Activated CD8-positive, alpha-beta memory T cell treated with anti-CD3 and anti-CD28 coated beads, Interleukin-2, amount 50 U/mL, for 4 hours (primary cell): ENCODE measurements at regions not wholly inside any gene's neighbourhood (a gene's known extent, or its start where the extent isn't known, plus 50 kb on each side); places are given as distances from the start of the nearest gene placed in this dataset.
"Not testable (repeated sequence)": the region's sequence is repeated elsewhere in the genome, so short reads cannot be mapped to it uniquely, and the experiment has no call there.

Experiments
- DNase-seq: peaks from one replicate; pipeline ENCODE4 v3.0.0-alpha.2; 2020

DNA sequence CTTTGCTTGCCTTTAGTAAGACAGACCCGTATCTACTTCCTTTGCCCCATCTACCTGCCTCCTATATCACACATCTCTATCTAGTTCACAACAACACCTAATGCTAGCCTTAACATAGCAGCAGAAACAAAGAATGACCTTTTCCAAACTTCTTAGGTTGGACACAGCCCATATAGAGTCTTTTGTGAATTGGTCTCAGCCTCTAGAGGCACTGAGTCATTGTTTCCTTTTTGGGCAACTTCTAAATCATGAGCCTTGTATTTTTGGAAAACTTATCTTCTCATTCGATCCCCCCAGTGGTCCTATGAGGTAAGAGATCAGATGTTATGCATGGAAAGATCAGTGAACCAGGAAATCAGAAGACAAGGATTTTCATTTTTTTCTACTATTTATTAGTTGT, 679.4 kb upstream of the USP24 start:
- DNase-seq = no peak

DNA sequence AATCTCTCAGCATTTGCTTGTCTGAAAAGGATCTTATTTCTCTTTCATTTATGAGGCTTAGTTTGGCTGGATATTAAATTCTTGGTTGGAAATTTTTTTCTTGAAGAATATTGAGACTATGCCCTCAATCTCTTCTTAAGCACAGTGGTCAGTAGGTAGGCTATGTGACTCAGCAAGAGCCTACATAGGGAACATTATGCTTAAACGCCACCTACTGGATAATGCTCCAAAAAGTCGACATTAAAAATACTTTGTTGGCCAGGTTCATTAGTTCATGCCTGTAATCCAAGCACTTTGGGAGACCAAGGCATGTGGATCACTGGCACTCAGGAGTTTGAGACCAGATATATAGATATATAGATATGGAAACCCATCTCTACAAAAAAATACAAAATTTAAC, 678.0 kb upstream of the USP24 start:
- DNase-seq = no peak

DNA sequence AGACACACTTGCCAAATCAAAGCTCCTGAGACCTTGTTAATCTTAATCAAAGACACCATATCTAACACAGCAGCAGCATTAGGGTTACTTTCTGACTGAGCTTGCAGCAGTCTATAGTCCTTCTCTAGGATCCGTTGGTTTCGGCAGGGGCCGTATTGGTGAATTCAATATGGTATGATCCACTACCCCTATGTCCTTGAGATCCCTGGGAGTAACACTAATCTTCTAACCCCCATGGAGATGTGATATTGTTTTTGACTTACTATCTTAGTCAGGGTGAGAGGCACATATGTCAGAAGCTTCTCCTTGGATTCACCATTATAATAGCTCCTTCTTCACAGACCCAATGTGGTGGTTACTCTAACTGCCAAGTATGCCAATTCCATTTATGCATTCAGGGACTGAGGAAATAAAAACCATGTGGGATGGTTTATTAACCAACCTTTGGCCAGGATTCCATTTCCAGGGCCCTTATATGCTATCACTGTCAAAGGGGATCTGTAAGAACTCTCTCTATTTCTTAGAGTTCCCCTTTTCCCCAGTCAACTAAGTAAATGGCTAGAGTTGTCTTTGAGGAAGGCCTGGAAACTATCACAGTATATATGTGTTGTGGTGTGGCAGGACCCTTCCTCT, 673.6 kb upstream of the USP24 start:
- no peak for DNase-seq

DNA sequence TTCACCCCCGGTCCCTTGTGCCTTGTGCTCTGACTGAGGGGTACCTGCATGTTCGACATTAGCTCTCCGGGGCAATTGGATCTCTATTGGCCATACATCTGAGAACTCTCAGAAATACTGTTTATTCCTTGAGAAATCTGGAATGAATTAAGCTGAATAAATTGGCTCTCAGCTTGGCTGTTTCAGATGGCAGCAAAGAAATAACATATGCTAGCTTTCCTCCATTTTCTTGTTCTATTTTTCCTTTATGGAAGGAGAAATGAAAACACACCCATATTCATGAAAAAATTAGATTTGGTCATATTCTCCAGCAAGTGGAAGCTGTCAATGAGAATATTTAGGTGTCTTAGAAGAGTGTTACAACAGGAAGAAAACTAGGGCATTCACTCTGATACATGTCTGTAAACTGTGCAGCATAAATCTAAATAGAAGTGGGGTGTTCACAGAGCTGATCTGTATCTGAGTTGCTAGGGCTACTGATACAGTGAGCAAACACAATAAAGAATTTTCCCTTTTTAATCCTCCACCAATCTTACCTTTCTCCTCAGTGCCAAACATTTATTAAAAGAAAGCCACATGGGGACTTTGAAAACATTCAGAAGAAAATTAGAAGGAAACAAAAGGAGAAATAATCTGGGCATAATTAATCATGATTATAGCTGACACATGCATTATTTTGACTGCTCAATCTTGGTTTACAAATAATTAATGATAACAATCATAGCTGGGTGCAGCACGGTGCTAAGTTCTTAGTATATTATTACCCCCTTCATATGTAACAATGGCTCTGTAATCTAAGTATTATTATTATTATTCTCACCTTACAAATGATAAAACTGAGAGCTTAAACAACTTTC, 671.9 kb upstream of the USP24 start:
- no peak for DNase-seq

DNA sequence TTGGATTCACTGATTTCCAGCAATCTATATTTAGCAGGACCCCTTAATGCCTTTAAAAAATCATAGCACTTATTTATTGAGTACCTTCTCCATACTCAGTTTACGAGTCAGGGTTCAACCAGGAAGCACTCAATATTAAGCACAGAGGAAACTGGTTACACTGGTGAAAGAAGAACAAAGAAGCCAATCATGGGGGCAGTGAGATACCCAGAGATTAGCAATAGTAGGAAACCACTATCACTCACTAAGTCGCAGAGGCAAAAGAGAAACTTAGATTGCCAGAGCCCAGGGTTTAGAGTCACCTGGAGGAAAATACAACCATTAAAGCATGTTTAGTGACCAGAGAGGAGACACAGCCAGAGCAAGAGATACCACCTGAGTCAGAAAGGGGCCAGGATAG, 670.5 kb upstream of the USP24 start:
- DNase-seq = no peak

DNA sequence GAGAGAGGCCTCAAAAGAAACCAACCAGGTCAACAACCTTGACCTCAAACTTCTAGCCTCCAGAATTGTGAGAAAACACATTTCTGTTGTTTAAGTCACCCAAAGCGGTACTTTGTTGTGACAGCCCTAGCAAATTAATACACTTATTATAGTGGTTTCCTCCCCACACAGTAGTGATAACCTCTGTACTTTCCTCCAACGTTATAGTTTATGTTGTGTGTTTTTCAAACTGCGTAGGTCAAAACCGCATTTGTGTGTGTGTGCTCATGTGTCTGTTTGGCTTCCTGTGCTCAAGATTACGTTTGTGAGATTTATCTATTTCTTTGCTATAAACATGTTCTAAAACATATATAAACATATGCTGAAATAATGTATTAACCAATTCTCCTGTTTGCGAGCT, 667.8 kb upstream of the USP24 start:
- no peak for DNase-seq

DNA sequence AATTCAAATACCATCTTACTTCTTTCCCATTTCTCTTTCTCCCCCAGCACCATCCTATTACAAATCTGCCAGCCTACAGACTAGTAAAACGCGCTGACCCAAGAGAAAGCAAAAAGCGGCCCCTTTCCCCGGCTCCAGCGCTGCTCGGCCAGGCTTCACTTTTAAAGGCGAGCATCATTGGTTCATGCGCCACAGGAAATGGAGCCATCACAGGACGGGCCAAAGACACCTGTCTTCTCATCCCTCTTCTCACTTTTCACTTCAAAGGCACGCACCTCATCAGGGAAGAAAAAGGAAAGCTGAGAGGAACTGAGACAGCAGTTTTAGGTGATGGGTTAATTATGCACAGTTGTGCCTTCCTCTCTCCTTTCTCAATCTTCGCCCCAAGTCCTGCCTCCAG, 664.2 kb upstream of the USP24 start:
- DNase-seq = no peak

DNA sequence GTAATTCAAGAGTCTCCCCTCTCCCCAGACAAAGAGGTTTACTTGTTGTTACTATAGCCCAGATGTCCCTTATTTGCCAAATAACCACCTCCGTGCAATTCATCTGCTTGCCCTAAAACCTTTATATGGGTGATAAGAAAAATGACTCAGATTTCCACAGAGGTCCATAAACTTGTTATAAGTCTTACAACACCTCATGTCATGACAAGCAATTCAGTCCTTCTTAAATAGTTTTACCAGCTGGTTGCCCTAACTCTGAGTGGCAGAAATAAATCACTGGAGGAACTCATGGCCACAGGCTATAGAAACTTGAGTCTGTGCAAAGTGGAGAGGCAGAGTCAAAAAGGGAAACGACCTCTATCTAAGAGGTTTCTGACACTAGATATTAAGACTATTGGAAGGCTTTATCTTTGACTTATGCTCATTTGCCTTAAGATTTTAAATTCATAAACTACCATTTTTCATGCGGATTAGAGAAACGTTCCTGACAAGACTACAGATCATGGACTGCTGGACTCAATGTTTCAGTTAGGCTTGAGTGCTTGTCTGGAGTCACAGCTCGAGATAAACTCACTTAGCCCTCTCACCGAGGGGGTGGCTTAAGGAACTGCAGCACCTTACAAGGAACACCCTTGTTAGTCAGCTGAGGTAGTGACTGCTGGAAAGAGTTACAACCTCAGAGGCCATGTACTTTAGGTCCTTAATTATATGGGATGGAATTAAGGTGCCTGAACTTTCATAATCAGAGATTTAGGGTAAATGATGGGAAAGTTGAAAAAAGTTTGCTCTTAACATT, 662.5 kb upstream of the USP24 start:
- no peak for DNase-seq

DNA sequence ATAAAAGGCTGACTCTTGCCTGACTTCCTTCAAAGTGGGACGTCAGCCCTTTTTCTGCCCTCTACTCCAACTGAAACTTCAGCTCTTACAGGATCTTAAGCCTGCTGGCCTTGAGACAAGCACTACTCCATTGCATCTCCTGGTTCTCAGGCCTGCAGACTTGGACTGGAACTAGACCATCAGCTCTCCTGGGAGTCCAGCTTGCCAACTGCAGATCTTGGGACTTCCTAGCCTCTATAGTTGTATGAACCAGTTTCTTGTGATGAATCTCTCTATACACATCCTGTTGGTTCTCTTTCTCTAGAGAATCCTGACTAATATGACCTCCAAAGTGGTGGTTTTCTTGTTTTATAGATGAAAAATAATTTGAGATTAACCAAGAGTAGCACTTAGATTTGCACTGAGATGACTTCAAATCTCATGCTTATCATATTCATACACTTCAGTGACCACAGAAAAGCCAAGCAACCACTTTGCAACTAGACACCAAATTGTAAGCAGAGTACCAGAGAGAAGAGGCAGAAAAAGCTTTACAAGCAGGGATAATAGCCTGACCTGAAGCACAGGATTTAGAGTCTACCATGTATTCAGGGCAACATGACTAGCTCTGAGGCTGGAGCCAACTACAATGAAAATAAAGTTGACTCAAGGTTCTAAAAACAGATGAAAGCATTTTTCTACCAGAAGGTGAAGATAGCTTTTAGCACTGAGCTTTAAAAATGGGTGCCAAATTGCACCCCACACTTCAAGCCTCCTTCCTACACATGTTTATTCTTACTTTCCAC, 661.3 kb upstream of the USP24 start:
- DNase-seq = no peak

DNA sequence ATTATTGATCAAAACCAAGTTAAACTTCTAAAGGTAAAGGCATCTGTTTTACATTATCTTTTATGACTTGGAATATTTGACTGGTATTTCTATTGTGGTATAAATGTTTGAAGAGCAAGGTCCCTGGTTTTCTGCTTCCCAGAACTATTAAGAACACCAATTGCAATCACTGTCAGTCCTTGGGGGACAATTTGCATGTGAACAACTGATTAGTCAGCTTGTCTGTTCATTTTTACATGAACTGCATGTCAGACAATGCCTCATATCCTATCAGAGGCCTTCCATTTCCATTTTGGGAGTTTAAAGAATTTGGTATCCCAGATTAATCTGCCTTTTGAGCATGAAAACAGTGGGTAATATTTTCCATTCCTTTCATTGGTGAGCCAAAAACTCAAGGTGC, 654.9 kb upstream of the USP24 start:
- DNase-seq = no peak

DNA sequence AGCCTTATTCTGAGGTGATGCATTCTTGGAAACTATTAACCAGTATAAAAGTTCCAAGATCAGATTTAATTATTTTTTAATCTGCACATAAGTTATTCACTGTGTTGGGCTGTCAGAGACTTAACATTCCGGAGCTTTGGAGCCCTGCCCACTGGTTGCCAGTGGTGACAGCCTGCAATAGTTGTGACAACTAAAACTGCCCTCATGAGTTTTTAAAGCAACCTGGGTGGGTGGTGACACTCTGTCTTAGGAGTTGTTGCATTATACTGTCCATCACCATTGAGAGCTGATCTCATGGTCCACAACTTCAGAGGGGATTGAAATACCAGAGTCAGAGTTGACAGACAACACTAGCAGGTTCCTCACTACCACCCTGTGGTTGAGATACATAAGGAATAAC, 653.9 kb upstream of the USP24 start:
- DNase-seq = no peak

DNA sequence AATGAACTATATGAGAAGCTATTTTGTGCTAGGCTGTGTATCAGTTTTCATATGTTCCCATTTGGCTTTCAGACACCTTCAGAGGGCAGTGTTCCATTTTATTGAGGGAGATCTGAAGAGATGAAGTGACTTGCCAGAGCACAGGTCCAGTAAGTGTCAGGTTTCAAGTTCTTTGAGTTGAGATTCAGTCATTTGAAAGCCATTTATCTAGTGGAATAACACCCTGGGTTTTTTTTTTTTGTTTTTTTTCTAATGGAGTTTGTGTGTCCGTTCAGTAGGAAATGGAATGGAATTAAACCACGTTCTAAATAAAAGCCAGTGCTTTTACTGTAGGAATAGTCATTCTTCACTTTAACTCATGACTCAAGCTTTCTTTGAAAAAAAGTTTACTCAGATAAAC, 652.9 kb upstream of the USP24 start:
- DNase-seq = no peak

DNA sequence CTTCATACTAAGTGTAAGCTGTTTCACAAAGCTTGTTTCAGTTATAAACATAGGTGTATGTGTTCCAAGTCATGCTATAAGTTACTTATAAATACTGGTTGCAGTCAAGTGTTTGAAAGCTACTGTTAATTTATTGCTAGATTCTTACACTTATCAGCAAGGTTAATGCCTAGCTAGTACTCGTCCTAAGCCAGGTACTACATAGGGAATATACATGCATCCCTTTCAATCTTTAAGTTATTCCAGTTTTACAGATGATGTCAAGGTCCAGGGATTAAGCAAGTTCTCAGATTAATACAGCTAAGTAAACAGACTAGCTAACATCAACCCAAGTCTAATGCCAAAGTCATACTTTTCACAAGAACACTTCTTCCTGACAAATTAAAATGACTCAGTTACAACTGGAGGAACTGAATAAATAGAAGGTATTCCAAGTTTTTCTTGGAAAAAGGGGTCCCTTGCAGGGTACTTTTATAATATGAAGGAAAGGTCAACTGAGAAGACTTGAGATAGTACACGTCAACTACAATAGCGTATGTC, 652.2 kb upstream of the USP24 start:
- DNase-seq = no peak

DNA sequence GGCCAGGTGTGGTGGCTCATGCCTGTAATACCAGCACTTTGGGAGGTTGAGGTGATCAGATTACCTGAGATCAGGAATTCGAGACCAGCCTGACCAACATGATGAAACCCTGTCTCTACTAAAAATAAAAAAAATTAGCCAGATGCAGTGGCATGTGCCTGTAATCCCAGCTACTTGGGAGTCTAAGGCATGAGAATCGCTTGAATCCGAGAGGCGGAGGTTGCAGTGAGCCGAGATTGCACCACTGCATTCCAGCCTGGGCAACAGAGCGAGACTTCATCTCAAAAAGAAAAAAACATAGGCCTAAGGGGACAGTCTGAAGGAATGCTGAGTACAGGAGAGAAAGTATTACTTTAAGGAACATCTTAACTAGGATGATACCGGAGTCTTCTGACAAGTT, 650.6 kb upstream of the USP24 start:
- not testable (repeated sequence) for DNase-seq

DNA sequence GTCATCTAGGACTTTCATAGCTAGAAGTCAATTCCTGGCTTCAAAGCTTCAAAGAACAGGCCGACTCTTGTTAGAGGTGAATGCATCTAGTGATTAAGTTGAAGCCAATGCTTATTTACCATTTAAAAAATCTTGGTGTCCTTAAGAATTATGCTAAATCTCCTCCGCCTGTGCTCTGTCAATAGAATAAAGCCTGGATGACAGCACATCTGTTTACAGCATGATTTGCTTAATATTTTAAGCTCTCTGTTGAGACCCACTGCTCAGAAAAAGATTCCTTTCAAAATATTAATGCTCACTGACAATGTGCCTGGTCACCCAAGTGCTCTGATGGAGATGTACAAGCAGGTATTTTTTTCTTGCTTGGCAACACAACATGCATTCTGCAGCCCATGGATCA, 649.1 kb upstream of the USP24 start:
- DNase-seq = no peak

DNA sequence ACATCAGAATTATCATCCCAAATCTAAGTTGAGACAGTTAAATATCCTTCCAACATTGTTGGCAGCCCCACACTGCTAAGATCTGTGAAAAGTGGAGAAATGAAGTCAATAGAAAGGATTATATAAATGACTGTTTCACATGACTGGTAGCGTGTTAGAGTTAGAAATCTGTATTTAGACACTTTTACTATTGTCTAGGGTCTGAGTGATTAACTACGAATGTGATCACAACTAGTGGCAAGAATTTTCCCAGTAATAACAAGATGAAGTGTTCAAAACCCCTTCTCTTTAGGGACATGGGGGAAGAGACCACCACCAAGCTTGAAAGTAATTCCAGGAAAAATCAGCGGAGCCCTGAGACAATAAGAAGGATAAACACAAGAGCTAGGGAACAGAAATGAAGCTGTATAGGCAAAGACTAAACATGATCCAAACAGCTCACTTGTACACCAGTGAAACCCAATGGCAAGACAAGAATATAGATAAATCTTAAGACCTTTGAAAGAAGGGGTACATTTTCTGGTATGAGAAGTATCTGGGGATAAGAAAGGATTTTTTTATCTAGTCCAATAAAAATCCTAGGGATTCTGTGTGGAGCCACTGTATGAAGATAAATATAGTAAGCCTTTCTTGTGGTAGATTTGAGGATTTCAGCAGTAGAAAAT, 646.6 kb upstream of the USP24 start:
- DNase-seq = no peak

DNA sequence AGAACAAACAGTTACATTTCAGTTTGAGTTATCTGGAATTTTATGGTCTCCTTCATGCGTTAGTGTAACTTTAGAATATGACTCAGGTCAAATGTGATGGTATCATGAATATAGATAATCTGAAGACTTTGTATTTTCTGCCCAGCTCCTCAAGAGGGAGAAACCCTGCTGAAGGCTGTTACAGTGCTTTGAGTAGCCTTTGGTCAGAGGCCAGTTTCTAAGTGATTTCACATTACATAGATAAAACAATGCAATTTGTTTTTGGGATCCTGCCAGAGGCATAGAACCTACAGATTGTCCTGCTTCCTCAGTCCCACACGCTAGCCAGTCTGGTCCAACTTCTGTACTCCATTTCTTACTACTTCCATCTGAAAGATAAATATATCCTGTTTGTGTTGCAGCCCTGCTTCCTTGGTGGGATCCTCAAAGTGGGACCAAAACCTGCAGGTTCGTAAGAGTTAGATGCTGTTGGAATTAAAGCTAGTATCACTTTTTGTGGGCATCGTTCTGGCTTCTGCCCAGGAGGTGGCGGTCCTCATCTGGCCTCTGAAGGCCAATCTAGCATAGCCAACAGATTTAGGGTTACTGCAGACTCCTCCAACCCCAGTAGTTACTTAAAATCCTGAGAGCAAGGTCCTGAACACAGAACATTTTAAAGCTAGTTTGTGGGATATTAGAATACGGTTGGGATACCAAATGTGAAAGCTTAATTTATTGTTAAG, 645.8 kb upstream of the USP24 start:
- no peak for DNase-seq

DNA sequence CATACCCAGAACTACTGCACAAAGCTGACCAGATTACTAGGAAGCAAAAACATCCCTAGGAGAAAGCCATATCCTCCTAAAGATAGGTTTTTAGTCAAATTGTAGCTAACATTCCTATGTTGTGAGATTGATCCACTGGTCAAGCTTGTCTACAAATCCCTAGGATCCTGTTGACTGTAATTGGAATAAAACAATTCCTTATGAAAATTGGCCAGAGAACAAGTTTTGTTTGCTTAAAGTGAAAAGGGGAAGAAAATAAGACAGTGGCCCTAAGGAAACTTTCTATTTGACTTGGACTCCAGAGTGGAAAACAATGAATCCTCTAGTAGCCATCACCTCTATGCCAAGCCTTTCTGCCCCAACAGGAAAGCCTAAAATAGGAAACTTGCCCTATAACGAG, 645.2 kb upstream of the USP24 start:
- DNase-seq = no peak

DNA sequence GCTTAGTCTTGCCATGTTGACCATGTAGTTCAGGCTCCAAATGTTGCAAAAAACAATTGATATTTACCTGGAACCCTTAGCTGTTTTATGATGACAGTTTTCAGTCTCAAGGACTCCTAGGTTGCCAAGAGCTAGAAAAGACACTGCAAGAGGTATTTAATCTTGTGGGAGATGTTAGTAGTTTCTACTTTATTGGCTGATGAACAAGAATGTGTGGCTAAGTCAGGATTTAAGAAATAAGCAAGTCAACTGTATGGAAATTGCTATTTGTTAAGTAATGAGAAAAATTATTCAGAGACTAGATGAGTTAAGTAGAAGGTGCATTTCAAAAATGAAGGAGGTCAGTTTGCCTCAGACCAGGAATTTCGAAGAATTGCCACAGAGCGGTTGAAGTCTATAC, 639.7 kb upstream of the USP24 start:
- DNase-seq = no peak

DNA sequence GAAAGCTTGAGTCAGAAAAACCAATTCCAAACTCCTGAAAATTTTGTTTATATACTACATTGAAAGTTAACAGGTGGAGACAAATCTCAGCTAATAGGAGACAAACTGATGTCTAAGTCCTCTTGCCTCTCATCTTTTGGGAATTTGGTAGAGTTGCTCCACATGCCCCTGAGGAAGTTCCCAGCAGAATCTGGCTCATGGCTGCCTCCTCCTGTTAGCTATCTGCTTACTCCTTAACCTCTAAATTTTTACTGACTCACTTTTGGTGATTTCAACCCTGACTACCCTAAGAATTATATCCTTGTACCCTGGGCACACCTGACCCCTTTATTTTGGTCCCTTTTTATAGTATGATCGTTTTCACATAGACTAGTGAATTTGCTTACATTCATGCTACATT, 633.7 kb upstream of the USP24 start:
- DNase-seq = no peak

DNA sequence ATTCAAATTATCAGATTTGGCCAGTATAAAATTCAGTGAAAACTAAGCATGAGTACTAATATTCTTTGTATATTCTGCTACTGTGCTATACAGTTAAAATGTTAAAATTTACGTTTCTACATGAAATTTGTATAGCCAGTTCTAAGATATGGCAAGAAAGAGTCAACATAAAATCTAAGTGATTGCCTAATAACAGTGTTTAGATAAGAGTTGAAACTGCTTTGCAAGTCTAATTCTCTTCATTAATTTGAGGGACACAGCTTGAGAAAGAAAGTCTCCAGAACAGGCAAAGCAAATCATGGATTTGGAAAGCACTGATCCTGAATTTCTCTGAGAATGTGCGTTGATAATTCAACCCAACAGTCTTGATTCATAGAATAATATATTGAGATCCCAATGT, 630.9 kb upstream of the USP24 start:
- no peak for DNase-seq

DNA sequence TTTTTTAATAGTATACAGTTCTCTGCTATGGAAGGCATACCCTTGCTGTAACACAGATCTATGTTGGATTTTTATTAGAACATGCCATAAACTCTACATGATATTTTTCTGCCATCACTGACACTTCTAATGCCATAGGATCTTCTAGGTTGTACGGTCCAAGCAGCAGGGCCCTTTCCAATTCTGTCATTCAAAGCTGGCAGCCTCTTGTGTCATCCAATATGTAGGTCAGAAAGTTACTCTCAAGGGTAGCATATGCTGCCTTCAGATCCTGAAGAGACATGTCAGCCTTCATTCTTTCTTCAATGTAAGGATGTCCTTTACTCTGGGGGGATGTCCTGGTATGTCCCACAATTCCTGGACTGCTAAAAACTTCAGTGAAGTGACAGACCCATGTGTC, 629.2 kb upstream of the USP24 start:
- DNase-seq = no peak
